GM12878 (cell line): ENCODE measurements at regions not wholly inside any gene's neighbourhood (a gene's known extent, or its start where the extent isn't known, plus 50 kb on each side); places are given as distances from the start of the nearest gene placed in this dataset.
"Not testable (repeated sequence)": the region's sequence is repeated elsewhere in the genome, so short reads cannot be mapped to it uniquely, and the experiment has no call there.

Experiments
- ATAC-seq: fragments of 200-7000 bp; cut with Tn5 transposase; 3 replicates; pipeline ENCODE4 v1.9.1; 2020; ENCODE audit warnings: mild to moderate bottlenecking, moderate library complexity
- BruUV-seq: library from RNA; stranded (reverse); fragments of 400-500 nt; replicated peaks from 2 replicates; lab custom pipeline; 2021; lab: Mats Ljungman, UMichigan
- CTCF ChIA-PET: fragments of 300-600 bp; sonication (Branson Sonifier 250); formaldehyde crosslinking; extraction: SDS; loops from one replicate; lab custom pipeline; 2021; ENCODE audit warnings: inconsistent platforms; lab: Yijun Ruan, JAX
- POLR2A ChIA-PET: fragments of 350-600 bp; formaldehyde crosslinking; extraction: SDS; loops from one replicate; lab custom pipeline; 2021; ENCODE audit warnings: inconsistent platforms; lab: Charles Lee
- RAD21 ChIA-PET: fragments of 300-600 bp; sonication (Branson Sonifier 250); formaldehyde crosslinking; loops from one replicate; lab custom pipeline; 2023; ENCODE audit warnings: antibody characterized with exemption; ENCODE audit not compliant: unreplicated experiment; lab: Charles Lee
- SMC1A ChIA-PET: fragments of 300-600 bp; sonication (Branson Sonifier 250); formaldehyde crosslinking; loops from one replicate; lab custom pipeline; 2023; ENCODE audit not compliant: unreplicated experiment, uncharacterized antibody; lab: Charles Lee
- DNase-seq: peaks from one replicate; pipeline ENCODE4 v3.0.0-alpha.2; 2011; ENCODE audit warnings: low read depth, low spot score
- FAIRE-seq: peaks from 3 replicates; lab custom pipeline; 2011; peaks lifted over from hg19 to GRCh38; lab: Jason Lieb, UNC
- H2AFZ ChIP-seq: 2 replicates; pipeline ENCODE4 v1.6.0; 2011; ENCODE audit warnings: low read depth, low read length, control low read depth; ENCODE audit not compliant: control insufficient read depth
- H3K27ac ChIP-seq: 2 replicates; pipeline ENCODE4 v1.5.1; 2011; ENCODE audit warnings: control low read depth; ENCODE audit not compliant: control insufficient read depth, insufficient read depth
- H3K27me3 ChIP-seq, 2 experiments: replicated peaks in 1 of 2; 2 replicates each; pipeline versions ENCODE4 v1.6.0 to v1.6.1; 2011; ENCODE audit warnings: low read length in 1 of 2; ENCODE audit not compliant: control insufficient read depth in 2 of 2, insufficient read depth in 2 of 2
- H3K36me3 ChIP-seq, 2 experiments: 2 replicates each; pipeline ENCODE4 v1.5.1; 2011; ENCODE audit warnings: low read length in 1 of 2; ENCODE audit not compliant: control insufficient read depth in 2 of 2, insufficient read depth in 2 of 2
- H3K4me1 ChIP-seq: 2 replicates; pipeline ENCODE4 v1.6.1; 2011; ENCODE audit warnings: mild to moderate bottlenecking, low read length, moderate library complexity, mixed read lengths; ENCODE audit not compliant: control insufficient read depth, insufficient read depth
- H3K4me2 ChIP-seq: 2 replicates; pipeline ENCODE4 v1.6.0; 2011; ENCODE audit warnings: control low read depth; ENCODE audit not compliant: control insufficient read depth, insufficient read depth
- H3K4me3 ChIP-seq: fragments of 200-600 bp; sonication (generic); 2 replicates; pipeline ENCODE4 v1.5.1; 2016
- H3K79me2 ChIP-seq: 2 replicates; pipeline ENCODE4 v1.6.0; 2011; ENCODE audit warnings: low read length; ENCODE audit not compliant: control insufficient read depth, insufficient read depth
- H3K9ac ChIP-seq: 2 replicates; pipeline ENCODE4 v1.8.0; 2011; ENCODE audit warnings: low read length, control low read depth, mixed read lengths; ENCODE audit not compliant: control insufficient read depth, insufficient read depth
- H3K9me3 ChIP-seq: replicated peaks from 3 replicates; pipeline ENCODE4 v1.5.1; 2011; ENCODE audit warnings: mild to moderate bottlenecking, low read length; ENCODE audit not compliant: control insufficient read depth, insufficient read depth
- H4K20me1 ChIP-seq: 2 replicates; pipeline ENCODE4 v1.6.0; 2011; ENCODE audit not compliant: control insufficient read depth, insufficient read depth
- ATF3 ChIP-seq: IDR thresholded peaks from 2 replicates; pipeline ENCODE4 v1.6.1; 2011; ENCODE audit warnings: low read depth, mild to moderate bottlenecking, low read length, moderate library complexity, borderline replicate concordance; ENCODE audit errors: extremely low read depth
- EZH2 ChIP-seq: IDR thresholded peaks from 2 replicates; pipeline ENCODE4 v1.6.1; 2012; ENCODE audit warnings: low read depth, mild to moderate bottlenecking, control low read depth, inconsistent platforms, low read length, borderline replicate concordance; ENCODE audit not compliant: control insufficient read depth
- HSF1 ChIP-seq: fragments of 150-350 bp; IDR thresholded peaks from 2 replicates; pipeline ENCODE4 v1.6.1; 2014; ENCODE audit warnings: mild to moderate bottlenecking, low read depth, low read length
- STAT3 ChIP-seq: IDR thresholded peaks from 2 replicates; pipeline ENCODE4 v1.6.1; 2011; ENCODE audit warnings: low read depth, low read length, improper control_type of control experiment
- WRNIP1 ChIP-seq: IDR thresholded peaks from 2 replicates; pipeline ENCODE4 v1.6.1; 2011; ENCODE audit warnings: low read depth, low read length, improper control_type of control experiment, borderline replicate concordance
- ZNF622 ChIP-seq: fragments of 450-650 bp; IDR thresholded peaks from 2 replicates; pipeline ENCODE4 v1.6.1; 2017; ENCODE audit warnings: mild to moderate bottlenecking, inconsistent platforms
- WGBS: methylation state at CpG from one replicate; pipeline ENCODE4 v1.1.6; 2016; ENCODE audit warnings: low lambda C conversion rate; ENCODE audit not compliant: insufficient replicate concordance, insufficient coverage; ENCODE audit errors: missing lambda C conversion rate; 5-methylcytosine and 5-hydroxymethylcytosine counted together
- in situ Hi-C: fragments of 300-500 bp; cut with MboI; formaldehyde crosslinking; loops from 9 replicates; pipeline ENCODE4 v1.14.3; 2018; ENCODE audit warnings: mixed read lengths
- intact Hi-C: fragments of 100-400 bp; cut with micrococcal nuclease; formaldehyde crosslinking; loops from one replicate; pipeline ENCODE4 v1.14.2; 2022; ENCODE audit not compliant: unreplicated experiment

GRCh38 chr12:60602601-60603000 lies 1006.8 kb downstream of the SLC16A7 start (continued):
- no peak for TF ChIP-seq ZNF622
- no peak for TF ChIP-seq ATF3
- no peak for TF ChIP-seq STAT3
- TF ChIP-seq EZH2: no peak
- no peak for TF ChIP-seq HSF1

DNA sequence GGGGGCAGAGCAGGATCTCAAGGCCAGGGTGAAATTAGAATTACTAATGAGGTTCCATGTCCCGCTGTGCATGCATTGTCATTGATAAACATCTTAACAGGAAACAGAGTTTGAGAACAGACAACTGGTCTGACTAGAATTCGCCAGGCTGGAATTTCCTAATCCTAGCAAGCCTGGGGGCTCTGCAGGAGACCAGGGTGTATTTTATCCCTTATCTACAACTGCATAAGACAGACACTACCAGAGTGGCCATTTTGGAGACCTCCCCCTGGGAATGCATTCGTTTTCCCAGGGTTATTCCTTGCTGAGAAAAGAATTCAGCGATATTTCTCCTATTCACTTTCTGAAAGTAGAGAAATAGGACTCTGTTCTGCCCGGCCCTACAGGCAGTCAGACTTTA lies 1007.6 kb downstream of the SLC16A7 start:
- CTCF ChIA-PET, H3K9ac ChIP-seq, POLR2A ChIA-PET, H3K9me3 ChIP-seq, ATAC-seq, H3K4me2 ChIP-seq, H2AFZ ChIP-seq, H3K36me3 ChIP-seq, H4K20me1 ChIP-seq, H3K79me2 ChIP-seq, H3K4me3 ChIP-seq, H3K27ac ChIP-seq, RAD21 ChIA-PET, SMC1A ChIA-PET, BruUV-seq, DNase-seq, intact Hi-C loops, FAIRE-seq, in situ Hi-C loops, H3K4me1 ChIP-seq, H3K27me3 ChIP-seq: not testable (repeated sequence)
- WGBS: 20% methylated on average over 5 of the region's 5 CpGs

DNA sequence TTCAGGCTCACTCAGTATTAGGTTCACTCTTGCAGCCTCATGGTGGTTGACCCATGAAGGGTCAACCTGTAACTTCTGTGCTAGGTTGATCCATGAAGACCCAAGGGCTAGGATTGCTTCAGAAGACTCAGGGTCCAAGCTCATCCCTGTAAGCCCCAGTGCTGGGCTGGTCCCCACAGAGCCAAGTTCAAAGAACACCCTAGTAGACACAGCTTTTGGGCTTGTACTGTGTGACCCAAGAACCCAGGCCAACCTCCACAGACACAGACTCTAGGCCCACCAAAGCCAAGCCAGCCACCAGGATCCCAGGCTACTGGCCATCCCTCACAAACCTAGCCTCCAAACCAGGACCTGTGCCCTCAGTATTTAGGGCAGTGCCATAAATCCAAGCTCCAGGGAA lies 1020.6 kb downstream of the SLC16A7 start:
- POLR2A ChIA-PET: no interaction called here
- SMC1A ChIA-PET: no interaction called here
- in situ Hi-C loops: no loop called here

More for the DNA sequence above, 1020.6 kb downstream of the SLC16A7 start:
- no peak overlapping the region for H3K9ac ChIP-seq
- no peaks in the 10 kb centered on the region for H3K9me3 ChIP-seq
- ATAC-seq (no peak), FAIRE-seq (no peak)
- H3K4me2 ChIP-seq: no peak overlapping the region
- no peak overlapping the region for H3K27ac ChIP-seq
- no peaks in the 10 kb centered on the region for H3K27me3 ChIP-seq
- no peaks in the 10 kb centered on the region for H3K4me1 ChIP-seq
- no peak for TF ChIP-seq WRNIP1
- TF ChIP-seq, all 136 proteins: peak for 0
- H3K4me3 ChIP-seq: no peak overlapping the region
- H4K20me1 ChIP-seq: no peaks in the 10 kb centered on the region
- no TSS peak for BruUV-seq
- DNase-seq: no peak
- CTCF ChIA-PET: no interaction called here
- H3K36me3 ChIP-seq: no peaks in the 10 kb centered on the region
- H3K79me2 ChIP-seq: no peaks in the 10 kb centered on the region
- intact Hi-C loops: no loop called here
- RAD21 ChIA-PET: no interaction called here
- H2AFZ ChIP-seq: no peak overlapping the region
